D721Med (cell line): ENCODE measurements at regions not wholly inside any gene's neighbourhood (a gene's known extent, or its start where the extent isn't known, plus 50 kb on each side); places are given as distances from the start of the nearest gene placed in this dataset.

ENCODE experiments used
- DNase-seq: peaks from one replicate; pipeline ENCODE4 v3.0.0; 2011; ENCODE audit warnings: low spot score; ENCODE audit not compliant: insufficient read length
- FAIRE-seq: peaks from 2 replicates; lab custom pipeline; 2011; peaks lifted over from hg19 to GRCh38; lab: Jason Lieb, UNC
- CTCF ChIP-seq: IDR thresholded peaks from 2 replicates; pipeline ENCODE4 v1.5.1; 2012; ENCODE audit warnings: mild to moderate bottlenecking, control low read depth; ENCODE audit not compliant: insufficient read depth; ENCODE audit errors: missing control alignments

- no peak for TF ChIP-seq CTCF
- DNase-seq (no peak), FAIRE-seq (no peak)
Observed at GRCh38 chr7:84508606-84509005, 314.0 kb upstream of the SEMA3A start.

DNA sequence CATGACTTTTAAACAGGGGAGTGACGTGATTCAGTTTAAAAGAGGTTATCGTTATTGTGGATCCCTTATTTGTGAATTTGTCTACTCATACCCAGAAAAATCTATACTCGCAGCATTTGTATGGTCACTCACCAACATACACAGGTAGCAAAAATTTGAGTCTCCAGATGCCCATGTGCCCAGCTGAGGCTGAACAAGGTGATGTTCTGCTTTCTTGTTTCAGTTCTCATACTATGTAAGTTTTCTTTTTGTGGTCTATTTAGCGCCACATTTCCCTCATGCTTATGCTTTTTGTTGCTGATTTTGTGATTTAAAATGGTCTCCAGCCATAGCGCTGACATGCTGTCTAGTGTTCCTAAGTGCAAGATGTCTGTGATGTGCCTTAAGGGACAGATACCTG is 312.9 kb upstream of the SEMA3A start:
- DNase-seq: no peak
- TF ChIP-seq CTCF: no peak
- FAIRE-seq: no peak

- TF ChIP-seq CTCF: no peak
- FAIRE-seq (no peak), DNase-seq (no peak)
Observed at GRCh38 chr7:84506151-84506550, 311.6 kb upstream of the SEMA3A start.

- no peak for TF ChIP-seq CTCF
- no peak for DNase-seq
- FAIRE-seq: no peak
Observed at GRCh38 chr7:84502239-84502638, 307.6 kb upstream of the SEMA3A start.

GRCh38 chr7:84497873-84498272 is 303.3 kb upstream of the SEMA3A start:
- no peak for TF ChIP-seq CTCF
- FAIRE-seq (no peak), DNase-seq (no peak)

DNA sequence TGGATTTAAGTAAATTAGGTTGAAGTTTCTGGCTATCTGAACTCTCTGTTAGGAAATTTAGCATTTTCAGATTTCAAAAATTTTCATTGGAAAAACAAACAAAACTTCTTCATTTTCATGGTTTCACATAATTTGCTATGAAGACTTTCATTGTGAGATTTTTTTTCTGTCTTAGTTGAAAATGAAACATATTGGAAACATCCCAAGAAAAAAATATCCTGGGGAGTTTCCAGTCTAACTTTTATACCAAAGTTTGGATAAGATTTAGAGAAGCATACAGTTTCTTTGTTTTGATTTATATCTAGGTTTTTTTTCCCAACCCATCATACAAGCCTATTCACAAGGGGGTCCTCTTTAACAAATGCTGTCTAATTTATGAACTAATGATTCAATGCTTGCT is 300.5 kb upstream of the SEMA3A start:
- DNase-seq (no peak), FAIRE-seq (no peak)
- TF ChIP-seq CTCF: no peak

GRCh38 chr7:84492098-84493034 is 297.8 kb upstream of the SEMA3A start:
- no peak for TF ChIP-seq CTCF
- no peak for FAIRE-seq
- DNase-seq: no peak
